Vagina (tissue), 2 donors: ENCODE measurements at regions not wholly inside any gene's neighbourhood (a gene's known extent, or its start where the extent isn't known, plus 50 kb on each side); places are given as distances from the start of the nearest gene placed in this dataset.

Experiments
- POLR2A ChIP-seq, 2 donors: fragments of 450-650 bp; IDR thresholded peaks; one replicate each; pipeline ENCODE4 v1.6.1; 2017; ENCODE audit warnings: antibody characterized with exemption in 2 of 2, mild to moderate bottlenecking in 2 of 2, moderate library complexity in 2 of 2
- POLR2AphosphoS5 ChIP-seq, 2 donors: sonication (generic); formaldehyde crosslinking; IDR thresholded peaks; one replicate each; pipeline ENCODE4 v1.9.0; 2017; ENCODE audit warnings: antibody characterized with exemption in 2 of 2, mild to moderate bottlenecking in 2 of 2, low read depth in 1 of 2; ENCODE audit not compliant: insufficient read depth in 1 of 2
- TF ChIP-seq, protein P1 (sequence below), 3 experiments: fragments of 450-650 bp in 2 of 3; fragments of 200-600 bp in 1 of 3; sonication (generic) in 1 of 3; IDR thresholded peaks; one replicate each; pipeline ENCODE4 v1.5.1; 2017 to 2019; ENCODE audit warnings: antibody characterized with exemption in 3 of 3, mild to moderate bottlenecking in 2 of 3, moderate library complexity in 2 of 3

DNA sequence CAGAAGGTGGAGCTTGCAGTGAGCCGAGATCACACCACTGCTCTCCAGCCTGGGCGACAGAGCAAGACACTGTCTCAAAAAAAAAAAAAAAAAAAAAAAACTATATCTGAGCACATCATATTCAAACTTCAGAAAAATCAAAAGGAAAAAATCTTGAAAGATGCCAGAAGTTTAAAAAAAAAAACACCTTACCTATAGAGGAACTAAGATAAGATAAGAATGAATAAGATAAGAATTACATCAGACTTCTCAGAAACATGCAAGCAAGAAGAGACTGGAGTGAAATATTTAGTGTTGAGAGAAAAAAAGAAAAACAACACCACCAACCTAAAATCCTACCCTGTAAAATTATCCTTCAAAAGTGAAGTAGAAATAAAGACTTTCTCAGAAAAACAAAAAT, 116.8 kb upstream of the ARID1B start:
- TF ChIP-seq, protein P1, sequence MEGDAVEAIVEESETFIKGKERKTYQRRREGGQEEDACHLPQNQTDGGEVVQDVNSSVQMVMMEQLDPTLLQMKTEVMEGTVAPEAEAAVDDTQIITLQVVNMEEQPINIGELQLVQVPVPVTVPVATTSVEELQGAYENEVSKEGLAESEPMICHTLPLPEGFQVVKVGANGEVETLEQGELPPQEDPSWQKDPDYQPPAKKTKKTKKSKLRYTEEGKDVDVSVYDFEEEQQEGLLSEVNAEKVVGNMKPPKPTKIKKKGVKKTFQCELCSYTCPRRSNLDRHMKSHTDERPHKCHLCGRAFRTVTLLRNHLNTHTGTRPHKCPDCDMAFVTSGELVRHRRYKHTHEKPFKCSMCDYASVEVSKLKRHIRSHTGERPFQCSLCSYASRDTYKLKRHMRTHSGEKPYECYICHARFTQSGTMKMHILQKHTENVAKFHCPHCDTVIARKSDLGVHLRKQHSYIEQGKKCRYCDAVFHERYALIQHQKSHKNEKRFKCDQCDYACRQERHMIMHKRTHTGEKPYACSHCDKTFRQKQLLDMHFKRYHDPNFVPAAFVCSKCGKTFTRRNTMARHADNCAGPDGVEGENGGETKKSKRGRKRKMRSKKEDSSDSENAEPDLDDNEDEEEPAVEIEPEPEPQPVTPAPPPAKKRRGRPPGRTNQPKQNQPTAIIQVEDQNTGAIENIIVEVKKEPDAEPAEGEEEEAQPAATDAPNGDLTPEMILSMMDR (IDR thresholded peaks at IDR 0.05): no peak
- TF ChIP-seq POLR2AphosphoS5 (IDR thresholded peaks at IDR 0.05; ENCODE audit: insufficient read depth in 1 of 2, low read depth in 1 of 2): no peak
- no peak for TF ChIP-seq POLR2A (IDR thresholded peaks at IDR 0.05)
